ENCODE measurements at regions not wholly inside any gene's neighbourhood (a gene's known extent, or its start where the extent isn't known, plus 50 kb on each side); places are given as distances from the start of the nearest gene placed in this dataset.

DNA sequence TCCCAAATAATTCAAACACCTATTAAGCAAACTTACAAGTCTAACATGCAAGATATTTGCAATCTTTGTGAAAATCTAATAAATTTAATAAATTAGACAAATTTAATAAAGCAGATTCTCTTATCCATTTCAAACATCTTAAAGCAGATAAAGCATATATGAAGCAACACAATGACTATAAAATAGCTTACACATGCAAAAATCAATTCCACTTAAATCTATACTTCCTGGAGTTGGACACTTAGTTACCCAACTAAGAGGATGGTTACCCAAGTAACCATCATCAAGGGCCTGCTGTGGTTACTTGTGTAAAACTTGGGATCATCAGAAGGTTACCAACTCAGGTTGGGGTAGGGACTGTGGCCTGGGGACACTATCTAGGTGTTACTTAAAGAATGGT lies 206.8 kb downstream of the CD47 start:
- Histone ChIP-seq H3K27ac (no peak overlapping the region), H3K4me1 (no peaks in the 10 kb centered on the region), H3K4me3 (no peak overlapping the region), H3K9me3 (no peaks in the 10 kb centered on the region), H3K27me3 (no peaks in the 10 kb centered on the region), H3K36me3 (replicated peaks in 1 of 2; ENCODE audit: insufficient read depth in 1 of 2, low read depth in 2 of 2) (no peaks in the 10 kb centered on the region)
- no peak for ATAC-seq
- TF ChIP-seq, protein P1, sequence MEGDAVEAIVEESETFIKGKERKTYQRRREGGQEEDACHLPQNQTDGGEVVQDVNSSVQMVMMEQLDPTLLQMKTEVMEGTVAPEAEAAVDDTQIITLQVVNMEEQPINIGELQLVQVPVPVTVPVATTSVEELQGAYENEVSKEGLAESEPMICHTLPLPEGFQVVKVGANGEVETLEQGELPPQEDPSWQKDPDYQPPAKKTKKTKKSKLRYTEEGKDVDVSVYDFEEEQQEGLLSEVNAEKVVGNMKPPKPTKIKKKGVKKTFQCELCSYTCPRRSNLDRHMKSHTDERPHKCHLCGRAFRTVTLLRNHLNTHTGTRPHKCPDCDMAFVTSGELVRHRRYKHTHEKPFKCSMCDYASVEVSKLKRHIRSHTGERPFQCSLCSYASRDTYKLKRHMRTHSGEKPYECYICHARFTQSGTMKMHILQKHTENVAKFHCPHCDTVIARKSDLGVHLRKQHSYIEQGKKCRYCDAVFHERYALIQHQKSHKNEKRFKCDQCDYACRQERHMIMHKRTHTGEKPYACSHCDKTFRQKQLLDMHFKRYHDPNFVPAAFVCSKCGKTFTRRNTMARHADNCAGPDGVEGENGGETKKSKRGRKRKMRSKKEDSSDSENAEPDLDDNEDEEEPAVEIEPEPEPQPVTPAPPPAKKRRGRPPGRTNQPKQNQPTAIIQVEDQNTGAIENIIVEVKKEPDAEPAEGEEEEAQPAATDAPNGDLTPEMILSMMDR (IDR thresholded peaks at IDR 0.05): no peak
- no peak for TF ChIP-seq POLR2A (IDR thresholded peaks at IDR 0.05)
- DNase-seq: no peak
- intact Hi-C loops (cut with DNase I): no loop called here

GRCh38 chr3:107882881-107883280 lies 207.9 kb downstream of the CD47 start:
- no peaks in the 10 kb centered on the region for H3K27me3 ChIP-seq
- H3K27ac ChIP-seq: no peak overlapping the region
- no peaks in the 10 kb centered on the region for H3K4me1 ChIP-seq
- no peaks in the 10 kb centered on the region for H3K9me3 ChIP-seq
- no peak for ATAC-seq
- no peak overlapping the region for H3K4me3 ChIP-seq
- no peaks in the 10 kb centered on the region for H3K36me3 ChIP-seq (replicated peaks in 1 of 2; ENCODE audit: insufficient read depth in 1 of 2, low read depth in 2 of 2)
- intact Hi-C loops (cut with DNase I): no loop called here
- WGBS, 2 donors: 82 to 87% methylated on average over 7 of the region's 7 CpGs
- TF ChIP-seq POLR2A (IDR thresholded peaks at IDR 0.05): no peak
- TF ChIP-seq, protein P1 (IDR thresholded peaks at IDR 0.05): no peak
- no peak for DNase-seq

- DNase-seq: no peak
- no peaks in the 10 kb centered on the region for H3K27me3 ChIP-seq
- ATAC-seq: no peak
- H3K4me3 ChIP-seq: no peak overlapping the region
- intact Hi-C loops (cut with DNase I): no loop called here
- H3K36me3 ChIP-seq (replicated peaks in 1 of 2; ENCODE audit: insufficient read depth in 1 of 2, low read depth in 2 of 2): no peaks in the 10 kb centered on the region
- no peaks in the 10 kb centered on the region for H3K9me3 ChIP-seq
- no peak for TF ChIP-seq POLR2A (IDR thresholded peaks at IDR 0.05)
- TF ChIP-seq, protein P1 (IDR thresholded peaks at IDR 0.05): no peak
- WGBS, 2 donors: 86 to 96% methylated on average over 4 of the region's 4 CpGs
- no peaks in the 10 kb centered on the region for H3K4me1 ChIP-seq
- no peak overlapping the region for H3K27ac ChIP-seq
Observed at GRCh38 chr3:107882261-107882660, 208.6 kb downstream of the CD47 start.

- H3K4me1 ChIP-seq: no peaks in the 10 kb centered on the region
- H3K36me3 ChIP-seq (replicated peaks in 1 of 2; ENCODE audit: insufficient read depth in 1 of 2, low read depth in 2 of 2): no peaks in the 10 kb centered on the region
- no peak for TF ChIP-seq POLR2A (IDR thresholded peaks at IDR 0.05)
- TF ChIP-seq, protein P1 (IDR thresholded peaks at IDR 0.05): no peak
- ATAC-seq: no peak
- no peak overlapping the region for H3K4me3 ChIP-seq
- no peak overlapping the region for H3K27ac ChIP-seq
- intact Hi-C loops (cut with DNase I): no loop called here
- no peaks in the 10 kb centered on the region for H3K9me3 ChIP-seq
- 55 to 59% methylated on average over 4 of the region's 4 CpGs for WGBS, 2 donors
- no peaks in the 10 kb centered on the region for H3K27me3 ChIP-seq
- no peak for DNase-seq
Observed at GRCh38 chr3:107881509-107881908, 209.3 kb downstream of the CD47 start.

GRCh38 chr3:107880702-107881101 lies 210.1 kb downstream of the CD47 start:
- ATAC-seq (no peak), DNase-seq (no peak)
- H3K4me1 ChIP-seq: no peaks in the 10 kb centered on the region
- no peaks in the 10 kb centered on the region for H3K9me3 ChIP-seq
- H3K4me3 ChIP-seq: no peak overlapping the region
- H3K27ac ChIP-seq: no peak overlapping the region
- H3K27me3 ChIP-seq: no peaks in the 10 kb centered on the region
- no peak for TF ChIP-seq POLR2A (IDR thresholded peaks at IDR 0.05)
- TF ChIP-seq, protein P1 (IDR thresholded peaks at IDR 0.05): no peak
- intact Hi-C loops (cut with DNase I): no loop called here
- 88 to 89% methylated on average over 4 of the region's 4 CpGs for whole genome bisulfite sequencing, 2 donors
- H3K36me3 ChIP-seq (replicated peaks in 1 of 2; ENCODE audit: insufficient read depth in 1 of 2, low read depth in 2 of 2): no peaks in the 10 kb centered on the region

All from body of pancreas (tissue), 4 donors.